DMS153 (cell line): ENCODE measurements at regions not wholly inside any gene's neighbourhood (a gene's known extent, or its start where the extent isn't known, plus 50 kb on each side); places are given as distances from the start of the nearest gene placed in this dataset.
"Not testable (repeated sequence)": the region's sequence is repeated elsewhere in the genome, so short reads cannot be mapped to it uniquely, and the experiment has no call there.

Source experiments
- DNase-seq: peaks from one replicate; lab custom pipeline; 2025; lab: John Stamatoyannopoulos, UW

DNA sequence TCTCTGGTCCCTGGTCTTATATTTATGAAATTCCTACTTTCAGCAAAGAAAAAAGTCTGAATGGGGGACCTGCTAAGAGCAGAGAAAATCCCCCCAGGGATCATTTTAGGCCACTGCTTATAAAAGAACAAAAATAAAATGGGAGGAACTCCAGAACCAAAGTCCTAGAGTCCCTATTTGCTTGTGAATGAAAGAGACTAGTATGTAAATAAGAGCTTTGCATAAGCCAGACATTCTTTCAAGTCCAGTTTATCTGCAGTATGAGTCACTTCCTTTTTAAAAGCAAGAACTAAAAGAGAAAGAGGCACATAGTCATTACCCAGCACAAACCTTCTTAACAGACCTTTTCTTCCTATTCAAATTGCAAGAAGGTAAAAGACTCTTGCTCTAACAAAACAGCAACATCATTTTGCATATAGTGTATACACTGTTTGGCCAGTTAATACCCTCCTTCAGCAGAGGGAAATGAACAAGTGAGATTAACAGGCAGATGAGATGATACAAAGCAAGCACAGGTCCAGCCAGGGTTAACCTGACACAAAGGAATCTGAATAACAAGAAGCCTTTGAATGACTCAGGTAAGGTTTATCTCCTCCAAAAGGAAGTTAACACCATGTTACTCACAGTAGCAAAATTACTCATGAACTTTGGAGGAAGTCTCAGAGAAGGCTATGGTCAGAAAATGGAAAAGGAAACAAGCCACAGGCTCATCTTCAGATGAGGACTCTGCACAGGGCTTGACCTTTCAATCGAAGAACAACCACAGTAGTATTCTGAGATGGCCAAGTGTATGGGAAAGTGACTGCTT, 87.3 kb downstream of the PHLDA1 start:
- peak; percentile 17 for DNase-seq

DNA sequence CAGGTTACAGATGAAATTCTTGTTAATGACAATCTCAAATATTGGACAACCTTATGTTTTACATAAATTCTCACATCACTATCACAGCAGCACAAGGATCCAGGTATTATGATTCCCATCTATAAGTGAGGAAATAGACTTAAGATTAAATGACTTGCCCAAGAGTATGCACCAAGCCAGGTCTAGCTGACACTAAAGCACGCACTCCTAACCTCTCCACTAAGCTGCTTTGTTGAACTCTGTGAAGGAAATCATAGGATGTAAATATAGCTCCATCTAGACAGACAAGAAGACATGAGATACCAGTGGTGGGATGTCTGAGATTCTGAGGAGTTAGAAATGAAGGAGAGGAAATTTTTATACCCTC, 87.9 kb downstream of the PHLDA1 start:
- DNase-seq = no peak

DNA sequence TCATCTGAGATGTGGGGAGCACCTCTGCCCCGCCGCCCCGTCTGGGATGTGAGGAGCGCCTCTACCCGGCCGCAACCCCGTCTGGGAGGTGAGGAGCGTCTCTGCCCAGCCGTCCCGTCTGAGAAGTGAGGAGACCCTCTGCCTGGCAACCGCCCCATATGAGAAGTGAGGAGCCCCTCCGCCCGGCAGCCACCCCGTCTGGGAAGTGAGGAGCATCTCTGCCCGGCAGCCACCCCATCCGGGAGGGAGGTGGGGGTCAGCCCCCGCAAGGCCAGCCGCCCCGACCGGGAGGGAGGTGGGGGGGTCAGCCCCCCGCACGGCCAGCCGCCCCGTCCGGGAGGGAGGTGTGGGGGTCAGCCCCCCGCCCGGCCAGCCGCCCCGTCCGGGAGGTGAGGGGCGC, 89.9 kb downstream of the PHLDA1 start:
- DNase-seq = not testable (repeated sequence)

DNA sequence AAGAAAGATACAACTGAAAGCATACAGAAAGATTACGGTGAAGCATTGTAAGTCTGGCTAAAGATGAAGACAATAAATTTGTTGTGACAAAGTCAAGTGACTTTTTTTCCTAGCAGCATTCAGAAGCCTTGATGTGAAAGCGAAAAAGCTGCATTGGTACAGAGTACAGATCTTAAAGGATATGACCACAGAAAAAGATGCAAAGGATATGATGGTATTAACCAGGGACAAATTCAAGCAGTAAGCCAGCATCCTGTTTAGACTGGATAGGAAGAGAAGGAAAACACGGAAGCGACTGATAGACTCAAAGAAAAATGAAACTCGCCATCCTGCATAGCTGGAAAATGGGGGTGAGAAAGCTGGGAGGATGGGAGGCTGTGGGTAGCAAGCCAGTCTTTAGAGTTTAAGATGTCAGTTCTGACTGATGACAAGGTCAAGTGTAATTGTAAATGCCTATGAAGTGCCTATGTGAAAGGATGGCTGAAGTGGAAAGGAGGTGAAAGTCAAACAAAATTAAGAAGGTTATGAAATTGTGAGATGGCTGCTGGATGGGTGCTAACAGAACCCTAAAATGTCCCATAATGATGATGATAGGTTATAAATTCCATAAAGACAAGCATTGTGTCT, 92.4 kb downstream of the PHLDA1 start:
- DNase-seq = no peak

DNA sequence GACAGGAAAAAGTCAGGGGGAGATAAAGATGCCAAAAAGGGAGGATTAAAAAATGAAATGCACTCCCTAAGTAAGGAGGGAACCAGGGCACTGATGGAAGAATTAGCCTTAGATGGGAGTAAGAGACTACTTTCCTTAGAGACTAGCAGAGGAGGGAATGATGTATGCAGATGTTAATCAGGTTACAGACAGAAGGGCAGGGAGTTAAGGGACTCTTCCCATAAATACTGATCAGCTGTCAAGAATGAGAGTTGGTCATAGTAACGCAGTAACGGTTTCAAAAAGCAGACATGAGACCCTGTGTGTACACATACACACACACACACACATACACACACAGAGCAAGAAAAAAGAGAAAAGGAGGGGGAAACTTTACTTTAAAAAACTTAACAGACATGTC, 93.4 kb downstream of the PHLDA1 start:
- no peak for DNase-seq

DNA sequence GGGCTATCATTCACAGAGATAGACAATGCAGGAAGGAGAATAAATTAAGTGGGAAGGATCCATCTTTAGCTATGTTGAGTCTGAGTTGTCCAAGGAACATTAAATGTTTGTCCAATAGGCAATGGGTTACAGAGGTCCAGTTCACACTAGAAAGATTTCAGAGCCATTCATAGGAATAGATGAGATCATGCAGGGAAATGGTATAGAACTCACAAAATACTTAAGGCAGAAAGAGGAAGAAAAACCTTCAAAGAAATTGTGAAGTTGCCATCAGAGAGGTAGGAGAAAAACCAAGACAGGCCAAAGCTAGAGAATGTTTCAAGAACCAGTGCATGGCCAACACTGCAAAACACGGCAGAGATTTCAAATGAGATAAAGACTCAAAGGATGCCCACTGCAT, 94.1 kb downstream of the PHLDA1 start:
- DNase-seq = no peak

DNA sequence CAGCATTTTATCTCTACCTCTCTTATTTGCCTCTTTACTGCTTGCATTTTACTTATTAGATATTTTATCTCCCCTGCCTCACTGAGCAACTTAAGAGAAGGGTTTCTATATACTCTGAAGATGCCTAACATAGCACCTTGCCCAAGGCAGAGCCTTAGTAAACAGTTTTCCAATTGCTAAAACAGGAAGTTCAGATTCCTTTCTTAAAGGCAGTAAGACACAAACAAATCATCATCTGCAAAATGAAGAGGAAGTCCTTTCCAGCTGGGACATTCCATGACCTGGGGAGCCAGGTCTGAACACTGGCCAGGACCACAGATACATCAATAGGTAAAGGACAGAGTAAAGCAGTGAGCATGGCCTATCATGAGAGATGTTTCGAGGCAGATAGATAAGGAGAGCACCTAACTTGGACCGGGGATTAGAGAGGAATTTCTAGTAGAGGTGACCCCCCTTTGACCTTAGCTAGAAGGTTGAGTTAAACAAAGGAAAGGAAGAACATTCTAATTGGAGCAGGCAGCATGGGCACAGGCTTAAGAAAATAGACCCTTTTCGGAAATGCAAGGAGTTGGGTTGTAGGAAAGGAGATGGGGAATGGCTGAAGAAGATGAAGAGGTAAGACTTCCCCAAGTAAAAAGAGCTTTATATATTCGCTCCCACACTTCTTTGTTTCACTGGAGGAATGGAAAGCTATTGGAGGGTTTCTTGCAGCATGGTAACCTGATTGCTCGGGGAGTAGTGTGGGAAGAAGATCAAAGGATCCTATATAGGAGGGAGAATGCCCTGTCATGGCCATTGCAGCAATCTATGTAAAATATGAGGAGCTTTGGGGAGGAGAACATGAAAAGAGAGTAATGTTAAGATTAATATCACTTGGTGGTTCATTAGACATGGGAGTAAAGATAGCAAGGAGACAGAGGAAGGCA, 94.8 kb downstream of the PHLDA1 start:
- no peak for DNase-seq

DNA sequence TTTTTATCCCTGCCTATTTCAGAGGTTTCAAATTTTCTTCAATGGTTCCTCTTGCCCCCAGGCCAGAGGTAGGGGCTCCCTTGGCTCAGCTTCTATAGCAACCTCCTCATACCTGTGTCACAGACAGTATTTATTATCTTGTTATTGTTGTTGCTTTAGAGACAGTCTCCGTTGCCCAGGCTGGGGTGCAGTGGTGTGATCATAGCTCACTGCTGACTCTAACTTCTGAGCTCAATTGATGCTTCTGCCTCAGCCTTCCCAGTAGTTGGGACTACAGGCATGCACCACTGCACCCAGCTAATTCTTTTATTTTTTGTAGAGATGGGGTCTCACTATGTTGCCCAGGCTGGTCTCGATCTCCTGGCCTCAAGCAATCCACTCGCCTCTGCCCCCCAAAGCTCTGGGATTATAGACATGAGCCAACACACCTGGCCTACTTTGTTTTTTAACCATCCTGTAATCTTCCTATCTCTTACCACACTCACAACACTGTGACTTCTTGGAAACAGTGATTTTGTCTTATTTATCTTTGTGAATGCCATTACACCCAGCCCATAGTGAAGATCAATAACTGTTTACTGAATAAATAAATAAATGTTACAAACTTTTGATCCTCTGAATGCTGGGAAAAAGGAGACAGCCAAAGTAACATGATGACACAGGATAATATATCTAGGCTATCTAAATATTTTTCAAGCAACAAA, 95.9 kb downstream of the PHLDA1 start:
- DNase-seq = no peak

DNA sequence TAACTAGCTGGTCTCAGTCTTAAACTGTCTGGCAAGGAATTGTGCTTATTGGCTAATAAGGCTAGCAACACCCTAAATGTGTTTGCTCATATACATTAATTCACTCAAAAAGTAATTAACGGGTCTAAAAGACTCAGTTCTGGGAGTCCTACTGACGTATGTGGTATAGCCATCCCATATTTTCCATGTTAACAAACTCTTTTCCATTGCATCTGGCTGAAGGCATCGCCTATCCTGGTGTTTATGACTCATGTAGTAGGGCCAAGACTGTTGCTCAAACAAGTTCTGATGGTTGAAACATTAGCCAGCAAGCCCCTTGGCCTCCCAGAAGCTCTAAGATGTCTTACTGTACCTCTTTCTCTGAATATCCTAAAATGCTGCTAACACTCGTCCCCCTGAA, 98.5 kb downstream of the PHLDA1 start:
- no peak for DNase-seq

DNA sequence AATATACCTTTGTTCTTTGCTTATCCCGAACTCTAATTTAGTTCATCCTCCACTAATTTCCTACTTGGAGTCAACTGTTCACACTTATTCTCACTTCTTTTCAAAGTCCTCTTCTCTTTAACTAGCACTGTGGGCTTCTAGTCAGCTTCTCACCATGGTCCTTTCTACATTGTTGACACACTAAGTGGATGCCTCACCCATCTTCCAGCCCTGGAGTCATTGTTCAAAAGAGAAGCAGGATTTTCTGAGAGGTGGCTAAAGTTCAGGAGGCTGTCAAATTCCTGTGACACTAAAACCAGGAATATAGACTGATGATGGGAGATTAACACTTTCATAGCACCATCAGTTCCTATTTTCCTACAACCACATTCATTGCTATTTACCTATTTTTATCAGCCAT, 99.3 kb downstream of the PHLDA1 start:
- no peak for DNase-seq

DNA sequence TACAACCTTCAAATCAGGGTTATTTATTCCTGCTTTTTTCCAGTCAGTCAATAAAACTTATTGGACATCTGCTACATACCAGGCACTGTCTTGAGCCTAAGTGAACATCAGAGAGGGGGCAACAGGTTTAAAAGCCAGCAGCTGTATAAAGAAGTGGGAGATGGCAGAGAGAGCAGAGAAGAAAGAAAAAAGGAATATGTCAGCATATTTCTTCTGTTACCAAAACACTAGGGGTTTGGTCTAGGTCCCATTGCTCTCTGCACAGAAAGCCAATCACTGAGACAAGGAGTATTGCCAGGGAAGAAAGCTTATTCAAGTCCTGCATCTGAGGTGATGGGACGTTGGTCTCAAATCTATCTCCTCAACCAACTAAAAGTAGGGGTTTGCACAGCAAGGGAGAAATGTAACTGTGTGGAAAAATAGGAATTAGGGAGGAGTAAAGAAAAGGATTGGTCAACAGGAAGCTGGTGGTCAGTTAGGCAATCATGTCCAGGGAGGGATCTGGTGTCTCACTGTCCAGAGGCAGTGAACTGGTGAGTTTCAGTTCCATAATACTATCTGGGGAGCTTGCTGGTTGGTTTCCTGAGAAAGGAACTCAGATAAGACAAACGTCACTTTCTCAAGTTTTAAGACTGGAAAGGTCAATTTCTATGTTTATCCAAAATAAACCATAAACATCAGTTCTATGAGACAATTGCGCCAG, 107.5 kb downstream of the PHLDA1 start:
- DNase-seq = no peak

DNA sequence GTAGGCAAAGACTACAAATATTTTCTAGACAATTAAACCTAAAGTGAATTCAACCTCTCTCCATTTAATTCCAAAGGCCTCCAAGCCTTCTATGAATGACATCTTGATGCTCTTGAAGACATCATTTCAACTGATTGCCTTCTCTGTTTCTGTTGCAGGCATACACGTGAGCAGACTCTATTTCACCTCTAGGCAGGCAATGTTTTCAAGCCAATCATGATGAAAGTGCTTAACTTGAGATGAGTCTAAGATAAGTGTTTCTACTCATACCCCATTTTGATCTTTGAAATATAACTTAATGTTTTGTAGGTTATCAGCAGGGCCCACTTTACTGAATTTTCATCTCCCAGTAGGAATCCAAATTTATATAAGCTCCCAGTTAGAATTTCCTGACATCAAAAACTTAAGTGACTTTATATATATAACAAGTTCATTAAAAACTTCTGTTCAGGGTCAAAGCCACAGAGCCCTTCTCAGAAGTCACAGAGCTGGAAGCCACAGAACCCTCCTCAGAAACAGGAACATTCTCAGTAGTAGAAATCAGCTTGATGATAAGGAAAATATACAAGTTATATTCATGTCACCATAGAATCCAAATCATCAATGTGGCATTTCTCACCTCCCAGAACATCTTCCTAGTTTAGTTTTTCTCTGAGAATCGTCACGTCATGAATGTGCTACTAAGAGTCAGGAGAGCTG, 108.5 kb downstream of the PHLDA1 start:
- DNase-seq = no peak

DNA sequence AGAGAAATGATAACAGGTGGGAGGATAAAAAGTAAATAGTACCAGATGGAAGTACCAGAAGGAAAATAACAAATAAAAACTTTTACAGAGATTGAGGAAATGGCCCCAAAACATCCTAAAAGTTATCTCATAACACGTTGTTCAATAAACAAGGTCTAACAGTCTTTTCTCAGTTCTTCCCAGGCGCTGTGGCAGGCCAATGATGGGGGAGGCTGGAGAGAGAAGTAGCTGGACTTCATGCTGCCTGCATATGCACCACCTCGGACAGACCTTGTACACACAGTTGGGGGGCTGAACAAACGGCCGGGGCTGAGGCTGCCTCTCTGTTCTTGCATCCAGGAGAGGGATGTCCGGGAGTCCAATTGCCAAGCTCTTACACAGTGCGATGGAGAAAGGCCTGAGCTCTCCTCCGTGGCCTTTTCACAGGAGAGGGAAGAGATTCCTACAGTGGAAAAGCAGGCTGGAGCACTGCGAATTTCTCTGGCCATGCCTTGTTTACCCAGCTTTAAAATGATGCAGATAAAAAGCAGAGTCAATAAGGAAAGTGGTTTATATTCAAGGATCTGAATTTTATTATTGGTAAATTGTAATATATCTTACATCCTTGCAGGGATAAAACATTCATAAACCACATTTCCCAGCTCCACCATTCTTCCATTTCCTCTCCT, 109.8 kb downstream of the PHLDA1 start:
- no peak for DNase-seq

DNA sequence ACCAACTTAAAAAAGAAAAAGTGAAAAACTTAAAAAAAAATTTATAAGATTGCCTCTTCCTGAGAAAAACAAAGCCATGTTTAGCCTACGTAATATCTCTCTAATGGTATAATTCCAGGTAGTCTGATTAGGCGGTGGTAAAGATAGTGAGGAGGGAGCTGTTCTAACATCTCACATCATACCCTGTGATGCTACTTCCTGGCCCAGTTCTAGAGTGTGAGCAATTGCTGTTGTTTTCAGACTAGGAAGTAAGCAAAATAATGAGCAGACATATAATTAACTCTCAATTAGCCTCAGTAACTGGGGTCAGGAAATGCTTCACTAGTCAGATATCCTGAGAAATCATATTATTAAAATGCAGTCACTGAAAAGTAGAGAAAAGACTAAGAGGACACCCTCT, 113.9 kb downstream of the PHLDA1 start:
- no peak for DNase-seq

DNA sequence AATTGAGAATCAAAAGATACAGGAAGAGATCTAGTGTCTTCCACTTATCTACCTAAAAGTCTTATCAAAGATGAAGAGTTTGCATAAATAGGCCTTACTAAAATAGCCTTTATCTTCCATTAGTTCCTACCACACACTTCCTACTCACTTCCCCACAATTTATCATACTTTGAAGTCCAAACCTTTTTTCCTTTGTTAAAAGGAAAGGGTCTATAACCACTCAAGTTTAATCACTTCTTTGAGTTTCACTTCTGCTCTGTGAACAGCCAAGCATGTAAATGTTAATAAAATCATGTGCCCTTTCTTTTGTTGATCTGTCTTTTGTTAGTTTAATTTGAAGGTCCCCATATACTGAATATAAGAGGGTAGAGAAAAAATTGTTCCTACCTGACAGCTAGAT, 114.5 kb downstream of the PHLDA1 start:
- no peak for DNase-seq

DNA sequence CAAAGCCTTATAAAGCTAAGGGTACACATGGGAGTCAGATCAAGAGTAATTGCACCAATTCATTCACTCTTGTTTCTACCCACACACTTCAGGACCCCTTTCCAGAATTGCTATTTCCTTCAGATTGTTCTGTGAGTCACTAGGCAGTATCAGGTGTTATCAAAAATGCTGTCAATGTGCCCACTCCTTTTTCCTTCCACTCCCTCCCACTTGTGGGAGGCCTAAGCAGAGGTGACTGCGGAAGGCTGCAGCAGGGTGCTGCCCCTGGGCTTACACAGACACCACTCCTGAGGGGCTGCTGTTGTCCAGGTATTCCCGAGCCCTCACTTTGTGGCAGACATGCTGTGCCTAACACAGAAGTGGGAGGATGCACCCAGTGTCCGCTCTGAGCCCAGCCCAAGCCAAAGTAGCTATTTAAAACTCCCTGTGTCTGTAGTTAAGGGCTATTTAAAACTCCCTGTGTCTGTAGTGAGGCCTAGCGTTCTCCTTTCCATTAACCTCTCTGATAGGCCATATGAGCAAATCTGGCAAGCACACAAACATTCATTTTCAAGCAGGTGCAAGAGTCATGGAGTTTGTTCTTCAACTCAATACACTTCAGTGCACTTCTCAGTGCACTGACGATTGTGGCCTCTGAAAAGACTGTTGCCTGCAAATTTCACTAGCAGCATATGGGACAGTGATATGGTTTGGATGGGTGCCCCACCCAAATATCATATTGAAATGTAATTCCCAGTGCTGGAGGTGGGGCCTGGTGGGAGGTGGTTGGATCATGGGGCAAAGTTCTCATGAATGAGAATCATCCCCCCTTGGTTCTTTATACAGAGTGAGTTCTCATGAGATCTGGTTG, 117.8 kb downstream of the PHLDA1 start:
- DNase-seq = no peak

DNA sequence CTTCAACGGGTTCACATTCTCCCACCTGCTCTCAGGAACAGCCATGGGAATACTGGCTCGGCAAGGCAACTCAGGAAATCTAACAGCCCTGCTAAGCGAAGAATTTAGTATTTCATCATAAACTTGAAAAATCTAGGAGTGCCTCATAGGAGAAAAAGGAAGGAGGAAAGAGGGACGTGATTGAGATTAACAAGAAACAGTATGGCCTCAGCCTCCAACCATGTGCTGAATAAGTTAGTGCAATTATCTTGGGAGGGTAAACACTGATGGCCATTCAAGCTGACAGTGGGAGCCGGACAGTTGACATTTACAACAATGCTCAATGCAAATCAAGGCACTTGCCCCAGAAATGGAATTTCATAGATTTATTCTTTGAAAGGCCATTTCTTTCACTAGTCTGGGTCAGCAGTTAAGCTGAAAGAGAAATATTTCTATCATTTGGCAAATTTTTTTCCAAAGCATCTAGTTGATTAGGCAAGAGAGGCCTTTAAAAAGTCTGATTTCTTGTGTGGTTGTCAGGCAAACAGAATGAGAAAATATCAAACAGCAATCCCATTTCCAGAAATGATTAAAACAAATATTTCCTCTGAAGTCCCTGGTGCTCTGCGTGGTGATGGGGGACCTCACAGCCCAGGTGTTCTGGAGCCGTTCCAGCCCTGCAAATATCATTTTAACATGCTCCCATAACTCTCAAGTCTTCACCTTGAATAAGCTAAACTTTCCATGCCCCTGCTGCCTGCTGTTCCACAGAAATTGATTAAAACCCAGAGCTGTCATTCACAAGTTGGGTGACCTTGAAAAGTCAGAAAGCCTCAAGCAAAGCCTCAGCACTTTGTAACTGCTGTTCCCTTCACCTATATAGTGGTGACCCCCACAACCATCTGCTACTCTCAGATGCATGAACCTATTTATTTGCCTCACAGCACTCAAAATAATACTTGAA, 121.6 kb downstream of the PHLDA1 start:
- no peak for DNase-seq

DNA sequence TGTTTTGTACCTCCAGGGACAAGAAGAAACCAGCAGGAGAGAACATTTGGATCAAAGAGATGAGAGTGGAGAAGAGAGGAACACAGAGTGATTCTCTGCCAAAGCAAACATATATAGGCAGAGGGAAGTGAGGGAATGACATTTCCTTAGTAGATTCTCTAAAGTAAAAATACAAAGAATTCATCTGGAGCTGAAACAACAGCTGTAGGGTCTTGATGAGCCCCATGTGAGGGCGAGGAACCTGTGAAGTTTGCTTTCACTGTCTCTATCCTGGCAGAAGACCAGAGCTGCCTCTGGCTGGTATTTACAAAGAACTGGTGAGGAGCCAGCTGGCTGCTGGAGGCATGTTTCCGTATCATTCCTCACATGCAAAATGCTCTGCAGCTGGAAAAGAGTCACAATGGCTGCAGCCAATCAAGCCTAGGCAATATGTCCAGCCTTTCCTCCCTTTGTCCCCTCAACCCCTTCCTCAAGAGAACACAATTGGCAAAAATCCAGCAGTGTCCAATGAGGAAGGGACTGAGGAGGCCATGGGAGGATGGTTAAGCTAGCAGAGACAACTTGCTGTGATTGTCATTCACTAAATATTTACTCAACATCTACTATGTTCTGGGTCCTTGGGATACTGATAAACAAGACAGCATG, 122.5 kb downstream of the PHLDA1 start:
- peak; percentile 59 for DNase-seq
